Right atrium auricular region (tissue), 2 donors: ENCODE measurements at regions not wholly inside any gene's neighbourhood (a gene's known extent, or its start where the extent isn't known, plus 50 kb on each side); places are given as distances from the start of the nearest gene placed in this dataset.

Experiments used
- DNase-seq: peaks from one replicate; pipeline ENCODE4 v3.0.0-alpha.2; 2019; ENCODE audit warnings: low spot score
- H3K27ac ChIP-seq, 2 donors: fragments of 200-600 bp; sonication (generic); 1 replicate in 1 of 2; 2 replicates in 1 of 2; pipeline ENCODE4 v1.5.1; 2016 to 2019
- H3K27me3 ChIP-seq, 2 donors: fragments of 200-600 bp; sonication (generic); one replicate each; pipeline versions ENCODE4 v1.5.1 to v1.6.0; 2017 to 2019
- H3K36me3 ChIP-seq: fragments of 200-600 bp; sonication (generic); one replicate; pipeline ENCODE4 v1.5.1; 2016
- H3K4me1 ChIP-seq, 2 donors: fragments of 200-600 bp; sonication (generic); one replicate each; pipeline versions ENCODE4 v1.5.1 to v1.6.0; 2017 to 2019
- H3K4me3 ChIP-seq, 2 donors: fragments of 200-600 bp; sonication (generic); 1 replicate in 1 of 2; 2 replicates in 1 of 2; pipeline ENCODE4 v1.5.1; 2017 to 2019; ENCODE audit warnings: mild to moderate bottlenecking in 1 of 2, moderate library complexity in 1 of 2
- H3K9me3 ChIP-seq, 2 donors: fragments of 200-600 bp; sonication (generic); one replicate each; pipeline ENCODE4 v1.5.1; 2019
- TF ChIP-seq, protein P1 (sequence below), 2 donors: fragments of 200-600 bp; sonication (generic); IDR thresholded peaks; one replicate each; pipeline ENCODE4 v1.5.1; 2019; ENCODE audit warnings: antibody characterized with exemption in 2 of 2

DNA sequence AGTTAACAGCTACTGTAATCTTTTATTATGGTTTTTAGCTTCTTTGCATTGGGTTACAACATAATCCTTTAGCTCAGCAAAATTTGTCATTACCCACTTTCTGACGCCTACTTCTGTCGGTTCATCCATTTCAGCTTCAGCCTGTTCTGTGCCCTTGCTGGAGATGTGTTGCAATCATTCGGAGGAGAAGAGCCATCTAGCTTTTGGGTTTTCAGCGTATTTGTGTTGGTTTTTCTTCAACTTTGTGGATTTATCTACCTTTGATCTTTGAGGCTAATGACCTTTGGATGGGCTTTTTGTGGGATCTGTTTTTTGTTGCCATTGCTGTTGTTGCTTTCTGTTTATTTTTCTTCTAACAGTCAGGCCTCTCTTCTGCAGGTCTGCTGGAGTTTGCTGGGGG, 69.2 kb upstream of the ATXN7L3B start:
- Histone ChIP-seq H3K4me1 (no peaks in the 10 kb centered on the region), H3K4me3 (no peak overlapping the region), H3K36me3 (no peaks in the 10 kb centered on the region), H3K9me3 (no peaks in the 10 kb centered on the region), H3K27me3 (no peaks in the 10 kb centered on the region), H3K27ac (no peak overlapping the region)
- TF ChIP-seq, protein P1, sequence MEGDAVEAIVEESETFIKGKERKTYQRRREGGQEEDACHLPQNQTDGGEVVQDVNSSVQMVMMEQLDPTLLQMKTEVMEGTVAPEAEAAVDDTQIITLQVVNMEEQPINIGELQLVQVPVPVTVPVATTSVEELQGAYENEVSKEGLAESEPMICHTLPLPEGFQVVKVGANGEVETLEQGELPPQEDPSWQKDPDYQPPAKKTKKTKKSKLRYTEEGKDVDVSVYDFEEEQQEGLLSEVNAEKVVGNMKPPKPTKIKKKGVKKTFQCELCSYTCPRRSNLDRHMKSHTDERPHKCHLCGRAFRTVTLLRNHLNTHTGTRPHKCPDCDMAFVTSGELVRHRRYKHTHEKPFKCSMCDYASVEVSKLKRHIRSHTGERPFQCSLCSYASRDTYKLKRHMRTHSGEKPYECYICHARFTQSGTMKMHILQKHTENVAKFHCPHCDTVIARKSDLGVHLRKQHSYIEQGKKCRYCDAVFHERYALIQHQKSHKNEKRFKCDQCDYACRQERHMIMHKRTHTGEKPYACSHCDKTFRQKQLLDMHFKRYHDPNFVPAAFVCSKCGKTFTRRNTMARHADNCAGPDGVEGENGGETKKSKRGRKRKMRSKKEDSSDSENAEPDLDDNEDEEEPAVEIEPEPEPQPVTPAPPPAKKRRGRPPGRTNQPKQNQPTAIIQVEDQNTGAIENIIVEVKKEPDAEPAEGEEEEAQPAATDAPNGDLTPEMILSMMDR (IDR thresholded peaks at IDR 0.05): no peak
- no peak for DNase-seq

DNA sequence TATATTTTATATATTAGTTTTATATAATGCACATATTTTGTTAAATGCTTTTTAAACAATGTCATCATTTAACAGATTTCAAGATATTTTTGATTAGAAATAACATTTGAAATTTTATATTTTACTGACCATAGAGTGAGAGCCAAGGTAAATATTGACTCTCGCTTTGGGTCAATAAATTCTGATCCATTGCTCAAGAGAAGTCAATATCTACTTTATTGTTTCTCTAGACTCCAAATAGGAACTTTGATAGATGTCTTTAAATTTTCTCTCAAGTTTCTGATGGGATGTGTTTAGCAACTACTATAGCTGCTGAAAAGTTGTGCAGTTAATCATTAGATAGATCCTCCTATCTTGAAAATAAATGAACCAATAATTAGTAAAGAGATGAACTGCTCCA, 61.4 kb upstream of the ATXN7L3B start:
- no peaks in the 10 kb centered on the region for H3K9me3 ChIP-seq
- H3K27ac ChIP-seq: no peak overlapping the region
- no peaks in the 10 kb centered on the region for H3K4me1 ChIP-seq
- no peak overlapping the region for H3K4me3 ChIP-seq
- TF ChIP-seq, protein P1 (IDR thresholded peaks at IDR 0.05): no peak
- H3K36me3 ChIP-seq: no peaks in the 10 kb centered on the region
- no peaks in the 10 kb centered on the region for H3K27me3 ChIP-seq
- DNase-seq: no peak

DNA sequence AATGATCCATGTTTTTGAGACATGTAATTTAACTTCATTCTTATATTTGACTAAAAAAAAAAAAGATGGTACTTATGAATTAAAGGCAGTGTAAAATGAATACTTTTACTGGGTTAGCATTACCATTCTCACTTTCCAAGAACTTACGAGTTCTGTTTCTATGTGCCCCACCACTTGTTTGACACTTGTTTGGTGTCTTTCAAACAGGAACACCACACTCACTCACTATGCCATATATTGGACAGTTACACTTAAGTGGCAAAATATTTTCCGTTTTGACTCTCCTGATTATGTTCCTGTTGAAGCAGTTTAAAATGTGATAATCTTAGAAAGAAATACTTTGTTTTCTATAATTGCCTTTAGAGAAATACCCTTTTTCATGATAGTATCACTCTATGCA, 56.6 kb upstream of the ATXN7L3B start:
- no peak overlapping the region for H3K4me3 ChIP-seq
- H3K9me3 ChIP-seq: no peaks in the 10 kb centered on the region
- no peak overlapping the region for H3K27ac ChIP-seq
- DNase-seq: no peak
- H3K4me1 ChIP-seq: no peaks in the 10 kb centered on the region
- no peaks in the 10 kb centered on the region for H3K27me3 ChIP-seq
- TF ChIP-seq, protein P1 (IDR thresholded peaks at IDR 0.05): no peak
- H3K36me3 ChIP-seq: no peaks in the 10 kb centered on the region

DNA sequence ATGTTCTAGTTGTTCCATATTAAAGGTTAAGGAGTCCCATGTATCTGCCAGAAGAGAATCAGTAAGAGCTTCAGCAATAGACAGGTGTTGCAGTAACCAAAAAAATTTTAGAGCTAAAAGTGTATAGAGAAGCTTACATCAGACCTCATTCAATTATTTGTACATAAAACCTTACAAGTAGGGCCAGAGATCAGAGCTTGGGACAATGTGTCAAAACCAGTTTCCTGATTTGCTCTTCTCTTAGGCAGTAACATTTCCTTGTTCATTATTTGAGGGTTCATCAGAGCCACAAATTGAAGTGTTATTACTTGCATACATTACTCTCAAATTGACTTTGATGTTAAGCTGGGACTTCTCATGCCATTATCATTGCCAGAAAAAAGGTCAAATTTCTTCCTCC, 55.5 kb upstream of the ATXN7L3B start:
- Histone ChIP-seq H3K9me3 (no peaks in the 10 kb centered on the region), H3K4me1 (no peaks in the 10 kb centered on the region), H3K27me3 (no peaks in the 10 kb centered on the region), H3K4me3 (no peak overlapping the region), H3K27ac (no peak overlapping the region), H3K36me3 (no peaks in the 10 kb centered on the region)
- TF ChIP-seq, protein P1 (IDR thresholded peaks at IDR 0.05): no peak
- no peak for DNase-seq

DNA sequence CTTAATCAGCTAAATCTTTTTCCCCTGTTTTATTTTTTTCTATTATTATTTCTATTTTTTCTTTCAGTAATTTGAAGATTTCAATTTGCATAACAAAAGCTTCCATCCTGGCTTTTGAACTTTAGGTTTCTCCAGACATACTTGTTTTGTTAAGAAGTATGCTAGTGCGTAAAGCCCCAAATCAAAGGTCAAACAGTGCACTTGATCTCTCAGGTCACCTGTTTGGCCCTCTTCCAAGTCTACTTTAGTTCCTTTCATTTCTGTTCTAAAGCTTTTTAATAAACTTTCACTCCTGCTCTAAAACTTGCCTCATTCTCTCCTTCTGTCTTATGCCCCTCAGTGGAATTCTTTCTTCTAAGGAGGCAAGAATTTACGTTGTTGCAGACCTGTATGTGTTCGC, 54.6 kb upstream of the ATXN7L3B start:
- no peak overlapping the region for H3K27ac ChIP-seq
- no peaks in the 10 kb centered on the region for H3K36me3 ChIP-seq
- no peaks in the 10 kb centered on the region for H3K27me3 ChIP-seq
- TF ChIP-seq, protein P1 (IDR thresholded peaks at IDR 0.05): no peak
- no peak for DNase-seq
- no peak overlapping the region for H3K4me3 ChIP-seq
- H3K4me1 ChIP-seq: no peaks in the 10 kb centered on the region
- H3K9me3 ChIP-seq: no peaks in the 10 kb centered on the region
